HG03064 (cell line): ENCODE measurements at regions not wholly inside any gene's neighbourhood (a gene's known extent, or its start where the extent isn't known, plus 50 kb on each side); places are given as distances from the start of the nearest gene placed in this dataset.

Experiments used
- ATAC-seq: cut with Tn5 transposase; IDR thresholded peaks from one replicate; pipeline ENCODE4 v1.9.1; 2021; ENCODE audit warnings: low read depth; ENCODE audit not compliant: unreplicated experiment

GRCh38 chr16:6629110-6629509, 703.5 kb upstream of the RBFOX1 start:
- no peak for ATAC-seq

GRCh38 chr16:6625606-6626005, 707.0 kb upstream of the RBFOX1 start:
- no peak for ATAC-seq

GRCh38 chr16:6618874-6619273, 713.8 kb upstream of the RBFOX1 start:
- ATAC-seq, result no peak

- no peak for ATAC-seq
Measured at GRCh38 chr16:6616746-6617145, 715.9 kb upstream of the RBFOX1 start.

GRCh38 chr16:6615636-6616035, 717.0 kb upstream of the RBFOX1 start:
- ATAC-seq, result no peak

- ATAC-seq, result no peak
Measured at GRCh38 chr16:6611535-6611934, 721.1 kb upstream of the RBFOX1 start.

GRCh38 chr16:6605490-6605889, 727.2 kb upstream of the RBFOX1 start:
- ATAC-seq, result no peak

GRCh38 chr16:6603780-6604325, 728.8 kb upstream of the RBFOX1 start:
- no peak for ATAC-seq

GRCh38 chr16:6602405-6602804, 730.2 kb upstream of the RBFOX1 start:
- no peak for ATAC-seq

- ATAC-seq, result no peak
Measured at GRCh38 chr16:6600167-6600566, 732.5 kb upstream of the RBFOX1 start.

GRCh38 chr16:6593799-6594198, 738.8 kb upstream of the RBFOX1 start:
- no peak for ATAC-seq

GRCh38 chr16:6576606-6577005, 756.0 kb upstream of the RBFOX1 start:
- no peak for ATAC-seq

GRCh38 chr16:6576113-6576512, 756.5 kb upstream of the RBFOX1 start:
- ATAC-seq, result no peak

GRCh38 chr16:6574146-6574545, 758.5 kb upstream of the RBFOX1 start:
- ATAC-seq, result no peak

GRCh38 chr16:6573577-6573976, 759.1 kb upstream of the RBFOX1 start:
- ATAC-seq, result no peak

GRCh38 chr16:6571044-6571443, 761.6 kb upstream of the RBFOX1 start:
- no peak for ATAC-seq

- ATAC-seq, result no peak
Measured at GRCh38 chr16:6570530-6570929, 762.1 kb upstream of the RBFOX1 start.

GRCh38 chr16:6562986-6563385, 769.7 kb upstream of the RBFOX1 start:
- no peak for ATAC-seq

GRCh38 chr16:6560306-6561100, 772.1 kb upstream of the RBFOX1 start:
- no peak for ATAC-seq

GRCh38 chr16:6558661-6559060, 774.0 kb upstream of the RBFOX1 start:
- ATAC-seq, result no peak

GRCh38 chr16:6558126-6558525, 774.5 kb upstream of the RBFOX1 start:
- ATAC-seq, result no peak

- ATAC-seq, result no peak
Measured at GRCh38 chr16:6557353-6558023, 775.2 kb upstream of the RBFOX1 start.
